SK-N-SH treated with all-trans-retinoic acid at 6 μM for 48 hours (cell line): ENCODE measurements at regions not wholly inside any gene's neighbourhood (a gene's known extent, or its start where the extent isn't known, plus 50 kb on each side); places are given as distances from the start of the nearest gene placed in this dataset.

Experiments
- ATAC-seq: fragments of 200-7000 bp; cut with Tn5 transposase; 3 replicates; pipeline ENCODE4 v1.9.1; 2020; ENCODE audit warnings: mild to moderate bottlenecking, moderate library complexity
- ARNTL ChIP-seq: fragments of 450-650 bp; formaldehyde crosslinking; IDR thresholded peaks from 2 replicates; pipeline ENCODE4 v1.5.0; 2020; ENCODE audit warnings: low read depth, mild to moderate bottlenecking, moderate library complexity, borderline replicate concordance
- BACH2 ChIP-seq: fragments of 250-450 bp; sonication (Bioruptor Pico); IDR thresholded peaks from 2 replicates; pipeline ENCODE4 v1.9.0; 2021; ENCODE audit warnings: mild to moderate bottlenecking, borderline replicate concordance
- CREB5 ChIP-seq: fragments of 250-450 bp; sonication (Bioruptor Pico); IDR thresholded peaks from 2 replicates; pipeline ENCODE4 v1.5.1; 2020; ENCODE audit warnings: low read depth, mild to moderate bottlenecking, moderate library complexity
- CSDC2 ChIP-seq: fragments of 250-450 bp; sonication (Bioruptor Pico); IDR thresholded peaks from 2 replicates; pipeline ENCODE4 v1.5.0; 2020; ENCODE audit warnings: mild to moderate bottlenecking, moderate library complexity
- CSRNP3 ChIP-seq: fragments of 250-450 bp; sonication (Bioruptor Pico); IDR thresholded peaks from 2 replicates; pipeline ENCODE4 v1.5.1; 2021; ENCODE audit warnings: mild to moderate bottlenecking, moderate library complexity
- GLIS3 ChIP-seq: fragments of 250-450 bp; sonication (Bioruptor Pico); IDR thresholded peaks from 2 replicates; pipeline ENCODE4 v1.5.0; 2020; ENCODE audit warnings: mild to moderate bottlenecking, moderate library complexity
- ISL1 ChIP-seq: fragments of 250-450 bp; sonication (Bioruptor Pico); IDR thresholded peaks from 2 replicates; pipeline ENCODE4 v2.1.2; 2022; ENCODE audit warnings: mild to moderate bottlenecking, moderate library complexity
- OSR1 ChIP-seq: fragments of 250-450 bp; sonication (Bioruptor Pico); IDR thresholded peaks from 2 replicates; pipeline ENCODE4 v1.8.0; 2022; ENCODE audit warnings: moderate library complexity, mild to moderate bottlenecking, inconsistent platforms
- POU6F1 ChIP-seq: fragments of 250-450 bp; sonication (Bioruptor Pico); IDR thresholded peaks from 2 replicates; pipeline ENCODE4 v1.8.0; 2021; ENCODE audit warnings: low read depth, mild to moderate bottlenecking, moderate library complexity, borderline replicate concordance
- PPARA ChIP-seq: fragments of 250-450 bp; sonication (Bioruptor Pico); IDR thresholded peaks from 2 replicates; pipeline ENCODE4 v1.5.0; 2020; ENCODE audit warnings: mild to moderate bottlenecking, borderline replicate concordance
- RARB ChIP-seq: fragments of 250-450 bp; sonication (Bioruptor Pico); IDR thresholded peaks from 2 replicates; pipeline ENCODE4 v1.8.0; 2021; ENCODE audit warnings: mild to moderate bottlenecking, moderate library complexity
- SNAI2 ChIP-seq: fragments of 250-450 bp; sonication (Bioruptor Pico); IDR thresholded peaks from 2 replicates; pipeline ENCODE4 v1.5.0; 2020; ENCODE audit warnings: mild to moderate bottlenecking, moderate library complexity
- TCF4 ChIP-seq: fragments of 250-450 bp; sonication (Bioruptor Pico); IDR thresholded peaks from 2 replicates; pipeline ENCODE4 v1.8.0; 2021; ENCODE audit warnings: mild to moderate bottlenecking, moderate library complexity, borderline replicate concordance
- TOX ChIP-seq: fragments of 250-450 bp; sonication (Bioruptor Pico); IDR thresholded peaks from 2 replicates; pipeline ENCODE4 v1.8.0; 2021; ENCODE audit warnings: mild to moderate bottlenecking, moderate library complexity, borderline replicate concordance
- TSHZ2 ChIP-seq: fragments of 250-450 bp; sonication (Bioruptor Pico); IDR thresholded peaks from 2 replicates; pipeline ENCODE4 v1.5.0; 2020; ENCODE audit warnings: mild to moderate bottlenecking, moderate library complexity
- ZC3H10 ChIP-seq: fragments of 250-450 bp; sonication (Bioruptor Pico); IDR thresholded peaks from 2 replicates; pipeline ENCODE4 v1.5.1; 2021; ENCODE audit warnings: mild to moderate bottlenecking, moderate library complexity
- ZFP3 ChIP-seq: fragments of 250-450 bp; sonication (Bioruptor Pico); IDR thresholded peaks from 2 replicates; pipeline ENCODE4 v1.5.0; 2020; ENCODE audit warnings: mild to moderate bottlenecking, moderate library complexity
- ZFP30 ChIP-seq: fragments of 450-650 bp; formaldehyde crosslinking; IDR thresholded peaks from 2 replicates; pipeline ENCODE4 v1.5.0; 2022; ENCODE audit warnings: mild to moderate bottlenecking, moderate library complexity
- ZNF565 ChIP-seq: fragments of 450-650 bp; formaldehyde crosslinking; conservative IDR thresholded peaks from 2 replicates; pipeline ENCODE4 v1.5.0; 2020; ENCODE audit warnings: low read depth, mild to moderate bottlenecking, moderate library complexity
- ZNF70 ChIP-seq: fragments of 450-650 bp; formaldehyde crosslinking; IDR thresholded peaks from 2 replicates; pipeline ENCODE4 v1.5.0; 2020; ENCODE audit warnings: mild to moderate bottlenecking, moderate library complexity
- ZNF8 ChIP-seq: fragments of 450-650 bp; formaldehyde crosslinking; IDR thresholded peaks from 2 replicates; pipeline ENCODE4 v1.5.0; 2020; ENCODE audit warnings: mild to moderate bottlenecking, moderate library complexity
- TF ChIP-seq, protein P1 (sequence below): fragments of 250-450 bp; sonication (Bioruptor Pico); IDR thresholded peaks from 2 replicates; pipeline ENCODE4 v1.8.0; 2020; ENCODE audit warnings: mild to moderate bottlenecking, moderate library complexity, borderline replicate concordance

DNA sequence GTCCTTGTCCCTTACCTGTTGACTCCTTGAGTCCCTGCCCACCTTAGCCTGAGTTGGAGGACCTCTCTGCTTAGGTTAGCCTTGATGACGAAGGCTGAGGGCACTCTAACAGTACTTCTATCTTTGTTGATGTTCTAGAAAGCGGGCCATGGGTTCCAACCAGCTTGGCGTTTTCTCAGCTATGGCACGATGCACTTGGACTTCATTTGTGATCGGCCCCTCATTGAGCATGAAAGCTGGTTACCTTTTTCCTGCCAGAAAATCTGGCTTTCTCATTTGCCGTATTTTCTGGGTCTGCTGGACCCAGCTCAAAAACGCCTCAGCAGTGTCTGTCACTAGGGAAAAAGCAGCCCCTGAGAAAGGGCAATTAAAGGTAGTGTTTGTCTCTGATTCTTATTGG lies 290.8 kb downstream of the EMP1 start:
- no peak for TF ChIP-seq ZNF8 (CRISPR knock-in tag)
- TF ChIP-seq SNAI2 (CRISPR knock-in tag), result no peak
- no peak for TF ChIP-seq TOX
- no peak for TF ChIP-seq ARNTL (CRISPR knock-in tag)
- TF ChIP-seq ZC3H10 (CRISPR knock-in tag), result no peak
- TF ChIP-seq PPARA (CRISPR knock-in tag), result no peak
- no peak for TF ChIP-seq CREB5
- TF ChIP-seq CSRNP3, result no peak
- TF ChIP-seq ZNF70 (CRISPR knock-in tag), result no peak
- TF ChIP-seq, protein P1, sequence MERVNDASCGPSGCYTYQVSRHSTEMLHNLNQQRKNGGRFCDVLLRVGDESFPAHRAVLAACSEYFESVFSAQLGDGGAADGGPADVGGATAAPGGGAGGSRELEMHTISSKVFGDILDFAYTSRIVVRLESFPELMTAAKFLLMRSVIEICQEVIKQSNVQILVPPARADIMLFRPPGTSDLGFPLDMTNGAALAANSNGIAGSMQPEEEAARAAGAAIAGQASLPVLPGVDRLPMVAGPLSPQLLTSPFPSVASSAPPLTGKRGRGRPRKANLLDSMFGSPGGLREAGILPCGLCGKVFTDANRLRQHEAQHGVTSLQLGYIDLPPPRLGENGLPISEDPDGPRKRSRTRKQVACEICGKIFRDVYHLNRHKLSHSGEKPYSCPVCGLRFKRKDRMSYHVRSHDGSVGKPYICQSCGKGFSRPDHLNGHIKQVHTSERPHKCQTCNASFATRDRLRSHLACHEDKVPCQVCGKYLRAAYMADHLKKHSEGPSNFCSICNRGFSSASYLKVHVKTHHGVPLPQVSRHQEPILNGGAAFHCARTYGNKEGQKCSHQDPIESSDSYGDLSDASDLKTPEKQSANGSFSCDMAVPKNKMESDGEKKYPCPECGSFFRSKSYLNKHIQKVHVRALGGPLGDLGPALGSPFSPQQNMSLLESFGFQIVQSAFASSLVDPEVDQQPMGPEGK (CRISPR knock-in tag), result no peak
- no peak for TF ChIP-seq OSR1 (CRISPR knock-in tag)
- TF ChIP-seq GLIS3 (CRISPR knock-in tag), result no peak
- TF ChIP-seq ZFP3 (CRISPR knock-in tag), result no peak
- TF ChIP-seq TSHZ2, result no peak
- TF ChIP-seq ZFP30 (CRISPR knock-in tag), result no peak
- no peak for TF ChIP-seq CSDC2 (CRISPR knock-in tag)
- no peak for TF ChIP-seq RARB (CRISPR knock-in tag)
- TF ChIP-seq POU6F1 (CRISPR knock-in tag), result no peak
- TF ChIP-seq TCF4 (CRISPR knock-in tag), result no peak
- no peak for ATAC-seq

- TF ChIP-seq PPARA (CRISPR knock-in tag) (no peak), TCF4 (CRISPR knock-in tag) (no peak), ARNTL (CRISPR knock-in tag) (no peak), ISL1 (CRISPR knock-in tag) (no peak), CSDC2 (CRISPR knock-in tag) (no peak), ZNF565 (CRISPR knock-in tag) (no peak), TOX (no peak), CSRNP3 (no peak), SNAI2 (CRISPR knock-in tag) (no peak), RARB (CRISPR knock-in tag) (no peak), BACH2 (CRISPR knock-in tag) (no peak)
- no peak for ATAC-seq
These were observed 290.3 kb downstream of the EMP1 start for GRCh38 chr12:13486794-13487193.
